BJ (cell line): ENCODE measurements at regions not wholly inside any gene's neighbourhood (a gene's known extent, or its start where the extent isn't known, plus 50 kb on each side); places are given as distances from the start of the nearest gene placed in this dataset.
A peak's percentile ranks its signal among the peaks of the same experiment; 100 is the strongest.

Experiments used
- CTCF ChIA-PET: fragments of 350-600 bp; formaldehyde crosslinking; extraction: SDS; loops from one replicate; lab custom pipeline; 2021; ENCODE audit warnings: antibody characterized with exemption, inconsistent platforms; lab: Yijun Ruan, JAX
- POLR2A ChIA-PET: fragments of 300-600 bp; sonication (Branson Sonifier 250); formaldehyde crosslinking; extraction: SDS; loops from one replicate; lab custom pipeline; 2021; ENCODE audit warnings: antibody characterized with exemption; lab: Charles Lee
- DNase-seq: peaks from one replicate; pipeline ENCODE4 v3.0.0-alpha.2; 2011; ENCODE audit warnings: low read depth
- H3K27me3 ChIP-seq: 2 replicates; pipeline ENCODE4 v1.6.0; 2011; ENCODE audit warnings: low read length; ENCODE audit not compliant: control insufficient read depth, insufficient read depth
- H3K36me3 ChIP-seq: 2 replicates; pipeline ENCODE4 v1.5.1; 2011; ENCODE audit warnings: low read length; ENCODE audit not compliant: control insufficient read depth, insufficient read depth
- H3K4me3 ChIP-seq: 2 replicates; pipeline ENCODE4 v1.5.1; 2011; ENCODE audit warnings: low read depth, mild to moderate bottlenecking, control low read depth, low read length
- TF ChIP-seq, protein P1 (sequence below): IDR thresholded peaks from 2 replicates; pipeline ENCODE4 v1.5.1; 2011; ENCODE audit warnings: low read depth, mild to moderate bottlenecking, control low read depth, inconsistent platforms, low read length, moderate library complexity; ENCODE audit not compliant: insufficient read depth

DNA sequence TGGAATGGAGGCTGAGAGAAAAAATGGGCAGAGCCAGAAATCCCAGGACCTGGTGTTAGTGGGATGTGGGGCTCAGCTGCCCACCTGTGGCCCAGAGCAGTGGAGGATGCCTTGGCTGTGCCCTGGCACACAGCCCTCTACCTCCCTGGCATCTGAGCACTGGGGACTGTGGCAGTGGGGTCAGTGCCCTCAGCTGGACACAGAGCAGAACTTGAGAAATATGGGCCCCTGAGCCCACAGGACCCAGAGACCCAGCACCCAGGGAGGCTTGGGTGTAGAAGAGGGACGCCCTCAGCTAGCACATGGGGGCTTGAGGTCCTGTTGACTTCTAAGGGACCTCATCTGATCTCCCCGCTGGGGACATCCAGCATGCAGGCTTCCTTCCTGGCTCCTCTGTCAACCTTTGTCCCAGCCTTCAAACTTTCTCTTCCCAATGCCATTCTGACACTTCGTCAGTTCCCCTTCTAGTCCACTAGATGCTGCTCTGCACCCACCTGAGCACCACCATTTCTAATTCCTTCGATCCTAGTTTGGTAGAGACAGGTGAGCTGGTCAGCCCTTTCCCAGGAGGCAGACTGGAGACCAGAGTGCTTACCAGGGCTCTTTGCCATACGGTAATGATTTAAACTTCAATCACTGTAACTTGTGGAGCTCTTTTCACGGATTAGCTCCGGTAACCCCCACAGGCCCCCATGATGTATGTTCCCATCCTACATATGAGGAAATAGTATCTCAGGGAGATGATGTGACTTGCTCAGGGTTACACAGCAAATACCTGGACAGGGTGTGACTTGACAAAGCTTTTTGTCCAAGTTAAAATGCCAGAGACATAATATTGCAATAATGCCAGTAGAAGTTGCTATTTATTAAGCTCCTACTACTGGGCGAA is 143.7 kb downstream of the ASCL4 start:
- POLR2A ChIA-PET: no interaction called here
- Histone ChIP-seq H3K36me3 (no peaks in the 10 kb centered on the region), H3K27me3 (no peaks in the 10 kb centered on the region), H3K4me3 (no peak overlapping the region)
- CTCF ChIA-PET: interaction anchor here (0.8 to 1.1 kb wide), 2 partner anchors 12 to 549 kb away, joined by 3 read pairs; no protein-coding TSS in a partner anchor
- TF ChIP-seq, protein P1, sequence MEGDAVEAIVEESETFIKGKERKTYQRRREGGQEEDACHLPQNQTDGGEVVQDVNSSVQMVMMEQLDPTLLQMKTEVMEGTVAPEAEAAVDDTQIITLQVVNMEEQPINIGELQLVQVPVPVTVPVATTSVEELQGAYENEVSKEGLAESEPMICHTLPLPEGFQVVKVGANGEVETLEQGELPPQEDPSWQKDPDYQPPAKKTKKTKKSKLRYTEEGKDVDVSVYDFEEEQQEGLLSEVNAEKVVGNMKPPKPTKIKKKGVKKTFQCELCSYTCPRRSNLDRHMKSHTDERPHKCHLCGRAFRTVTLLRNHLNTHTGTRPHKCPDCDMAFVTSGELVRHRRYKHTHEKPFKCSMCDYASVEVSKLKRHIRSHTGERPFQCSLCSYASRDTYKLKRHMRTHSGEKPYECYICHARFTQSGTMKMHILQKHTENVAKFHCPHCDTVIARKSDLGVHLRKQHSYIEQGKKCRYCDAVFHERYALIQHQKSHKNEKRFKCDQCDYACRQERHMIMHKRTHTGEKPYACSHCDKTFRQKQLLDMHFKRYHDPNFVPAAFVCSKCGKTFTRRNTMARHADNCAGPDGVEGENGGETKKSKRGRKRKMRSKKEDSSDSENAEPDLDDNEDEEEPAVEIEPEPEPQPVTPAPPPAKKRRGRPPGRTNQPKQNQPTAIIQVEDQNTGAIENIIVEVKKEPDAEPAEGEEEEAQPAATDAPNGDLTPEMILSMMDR: peak; percentile 55
- DNase-seq: no peak

GRCh38 chr12:107921062-107921461 is 146.6 kb downstream of the ASCL4 start:
- H3K4me3 ChIP-seq: no peak overlapping the region
- DNase-seq: no peak
- ChIA-PET POLR2A (no interaction called here), CTCF (interaction anchor here (0.9 kb wide), 1 partner anchor 10 kb away, joined by 3 read pairs; no protein-coding TSS in a partner anchor)
- no peaks in the 10 kb centered on the region for H3K36me3 ChIP-seq
- TF ChIP-seq, protein P1: no peak
- no peaks in the 10 kb centered on the region for H3K27me3 ChIP-seq

GRCh38 chr12:107925125-107925524 is 150.6 kb downstream of the ASCL4 start:
- Histone ChIP-seq H3K4me3 (no peak overlapping the region), H3K27me3 (no peaks in the 10 kb centered on the region), H3K36me3 (no peaks in the 10 kb centered on the region)
- TF ChIP-seq, protein P1: no peak
- ChIA-PET CTCF (no interaction called here), POLR2A (no interaction called here)
- no peak for DNase-seq

DNA sequence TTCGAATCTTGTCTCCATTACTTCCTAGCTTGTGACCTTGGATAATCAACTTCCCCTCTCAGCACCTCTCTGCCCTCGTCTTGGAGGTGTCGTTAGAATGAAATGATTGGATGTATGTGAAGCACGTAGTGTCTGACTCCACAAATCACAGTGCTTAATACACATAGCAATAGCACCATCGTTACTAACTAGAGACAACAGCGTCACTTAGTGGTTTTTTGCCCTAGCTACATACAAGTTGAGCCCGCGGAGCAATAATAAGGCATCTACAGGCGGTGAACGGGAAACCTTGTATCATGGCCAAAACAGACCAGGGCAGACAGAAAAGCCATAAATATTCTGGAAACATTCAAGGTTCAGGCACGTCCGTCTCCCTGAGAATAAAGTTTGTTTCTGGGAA is 154.9 kb downstream of the ASCL4 start:
- TF ChIP-seq, protein P1: no peak
- CTCF ChIA-PET: interaction anchor here (1.5 kb wide), 1 partner anchor 10 kb away, joined by 3 read pairs; no protein-coding TSS in a partner anchor

GRCh38 chr12:107931761-107932160 is 157.3 kb downstream of the ASCL4 start:
- CTCF ChIA-PET: interaction anchor here (1.0 to 1.6 kb wide), 3 partner anchors 10 to 46 kb away, joined by 3 to 5 read pairs (median 3); no protein-coding TSS in a partner anchor
- POLR2A ChIA-PET: no interaction called here

More for the DNA sequence above, 154.9 kb downstream of the ASCL4 start:
- no peak overlapping the region for H3K4me3 ChIP-seq
- H3K36me3 ChIP-seq: no peaks in the 10 kb centered on the region
- POLR2A ChIA-PET: no interaction called here
- DNase-seq: no peak
- H3K27me3 ChIP-seq: no peaks in the 10 kb centered on the region

More at GRCh38 chr12:107931761-107932160, 157.3 kb downstream of the ASCL4 start:
- Histone ChIP-seq H3K4me3 (no peak overlapping the region), H3K27me3 (no peaks in the 10 kb centered on the region), H3K36me3 (no peaks in the 10 kb centered on the region)
- TF ChIP-seq, protein P1: no peak
- DNase-seq: no peak
